Thyroid gland (tissue), 4 donors: ENCODE measurements at regions not wholly inside any gene's neighbourhood (a gene's known extent, or its start where the extent isn't known, plus 50 kb on each side); places are given as distances from the start of the nearest gene placed in this dataset.

Experiments used
- CTCF ChIP-seq, 6 experiments: fragments of 200-600 bp in 3 of 6; fragments of 450-650 bp in 3 of 6; sonication (generic) in 3 of 6; IDR thresholded peaks; one replicate each; pipeline ENCODE4 v1.5.1; 2016 to 2019; ENCODE audit warnings: antibody characterized with exemption in 6 of 6, mild to moderate bottlenecking in 2 of 6, inconsistent platforms in 1 of 6, moderate library complexity in 1 of 6
- POLR2A ChIP-seq, 2 donors: fragments of 450-650 bp; IDR thresholded peaks; one replicate each; pipeline ENCODE4 v1.6.1; 2017; ENCODE audit warnings: antibody characterized with exemption in 2 of 2, mild to moderate bottlenecking in 2 of 2, moderate library complexity in 1 of 2

GRCh38 chr6:169938262-169938701, 186.9 kb downstream of the ERMARD start:
- TF ChIP-seq CTCF (IDR thresholded peaks at IDR 0.05) = no peak
- no peak for TF ChIP-seq POLR2A (IDR thresholded peaks at IDR 0.05)
